CD4-positive, alpha-beta T cell treated with Interferon gamma for 1 hour (primary cell): ENCODE measurements at regions not wholly inside any gene's neighbourhood (a gene's known extent, or its start where the extent isn't known, plus 50 kb on each side); places are given as distances from the start of the nearest gene placed in this dataset.

Source experiments
- DNase-seq: peaks from one replicate; pipeline ENCODE4 v3.0.0-alpha.2; 2020

DNA sequence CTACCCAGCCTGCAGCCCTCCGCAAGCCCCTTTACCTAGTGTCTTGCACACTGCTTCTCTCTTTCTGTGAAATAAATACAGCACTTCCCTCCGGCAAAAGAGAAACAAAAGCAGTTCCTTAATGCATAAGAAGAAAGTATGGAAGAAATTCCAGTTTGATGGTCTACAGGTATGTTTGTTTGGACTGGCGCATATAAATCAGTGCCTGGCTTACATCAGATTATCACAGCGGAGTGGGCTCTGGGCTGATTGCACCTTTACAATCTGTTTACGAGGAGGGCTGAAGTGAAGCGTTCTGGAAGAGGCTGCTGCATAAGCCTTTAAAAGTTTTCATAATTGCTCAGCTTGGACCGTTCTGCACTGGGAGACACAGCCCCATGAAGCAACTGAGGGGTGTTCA lies 153.5 kb upstream of the FOXF1 start:
- no peak for DNase-seq

DNA sequence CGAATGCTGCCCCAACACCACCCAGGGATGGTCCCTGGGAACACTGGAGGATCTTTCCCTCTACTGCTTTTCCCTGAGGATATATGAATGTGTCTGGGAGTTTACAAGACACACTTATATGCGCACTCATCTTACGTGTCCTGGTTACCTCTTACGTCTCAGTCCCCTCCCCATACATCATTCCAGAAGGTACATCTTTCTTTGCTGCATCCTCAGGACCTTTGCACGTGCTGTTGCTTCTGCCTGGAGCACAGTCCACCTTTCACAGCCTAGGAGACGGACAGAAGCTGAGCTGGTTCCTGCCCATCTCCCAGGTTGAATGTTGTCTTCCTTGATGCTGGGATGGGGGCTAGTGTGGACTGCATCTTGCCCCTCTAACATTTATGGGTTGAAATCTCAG lies 153.0 kb upstream of the FOXF1 start:
- DNase-seq: no peak

DNA sequence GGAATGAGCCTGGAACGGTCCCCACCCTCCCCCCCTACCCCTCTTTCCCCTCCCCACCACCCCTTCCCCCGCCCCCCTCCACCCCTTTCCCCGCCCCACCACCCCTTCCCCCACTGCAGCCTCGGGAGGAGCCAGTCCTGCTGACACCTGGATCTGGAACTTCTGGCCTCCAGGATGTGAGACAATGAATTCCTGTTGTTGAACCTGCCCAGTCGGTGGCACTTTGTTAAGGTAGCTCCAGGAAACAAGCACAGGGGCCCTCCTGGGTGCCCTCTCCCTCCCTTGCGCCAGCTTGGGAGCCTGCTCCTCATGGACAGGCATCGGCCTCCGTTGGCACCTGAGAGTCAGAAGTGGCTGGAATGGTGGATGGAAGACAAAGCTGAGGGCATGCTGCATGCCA lies 152.4 kb upstream of the FOXF1 start:
- no peak for DNase-seq

DNA sequence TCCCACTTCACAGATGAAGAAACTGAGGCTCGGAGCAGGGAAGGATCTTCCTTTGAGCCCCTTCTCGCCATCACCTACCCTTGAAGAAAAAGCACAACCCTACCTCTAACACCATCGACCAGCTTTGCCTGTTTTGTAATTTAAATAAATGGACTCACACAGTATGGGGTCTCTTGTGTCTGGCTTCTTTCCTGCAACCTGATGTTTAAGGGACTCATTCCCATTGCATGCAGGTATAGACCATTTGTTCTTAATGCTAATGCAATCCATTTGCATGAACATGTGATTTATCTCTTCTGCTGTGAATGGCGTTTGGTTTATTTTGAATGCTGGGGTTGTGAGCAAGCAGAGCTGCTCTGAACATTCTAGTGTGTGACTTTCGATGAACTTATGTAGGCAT lies 150.8 kb upstream of the FOXF1 start:
- DNase-seq: no peak

DNA sequence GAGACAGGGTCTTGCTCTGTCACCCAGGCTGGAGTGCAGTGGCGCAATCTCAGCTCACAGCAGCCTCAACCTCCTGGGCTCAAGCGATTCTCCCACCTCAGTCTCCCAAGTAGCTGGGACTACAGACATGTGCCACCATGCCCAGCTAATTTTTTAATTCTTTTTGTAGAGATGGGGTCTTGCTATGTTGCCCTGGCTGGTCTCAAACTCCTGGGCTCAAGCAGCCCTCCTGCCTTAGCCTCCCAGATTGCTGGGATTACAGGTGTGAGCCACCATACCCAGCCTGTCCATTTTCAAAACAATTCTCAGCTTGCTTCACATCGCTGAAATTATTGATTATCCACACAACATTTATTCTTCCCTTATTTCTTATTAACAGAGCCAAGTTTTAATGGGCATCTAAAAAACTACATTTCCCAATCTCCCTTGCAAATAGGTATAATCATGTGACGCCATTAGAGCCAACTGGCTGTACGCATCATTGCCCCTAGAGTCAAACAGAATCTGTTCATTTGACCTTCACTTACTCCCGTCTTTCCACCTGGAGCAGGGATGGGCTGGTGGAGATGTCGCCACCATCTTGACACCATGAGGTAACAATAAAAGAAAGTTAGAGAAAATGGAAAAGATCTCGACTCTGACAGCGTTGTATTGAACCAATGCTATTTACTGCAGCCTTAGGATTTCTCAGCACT lies 148.0 kb upstream of the FOXF1 start:
- no peak for DNase-seq

DNA sequence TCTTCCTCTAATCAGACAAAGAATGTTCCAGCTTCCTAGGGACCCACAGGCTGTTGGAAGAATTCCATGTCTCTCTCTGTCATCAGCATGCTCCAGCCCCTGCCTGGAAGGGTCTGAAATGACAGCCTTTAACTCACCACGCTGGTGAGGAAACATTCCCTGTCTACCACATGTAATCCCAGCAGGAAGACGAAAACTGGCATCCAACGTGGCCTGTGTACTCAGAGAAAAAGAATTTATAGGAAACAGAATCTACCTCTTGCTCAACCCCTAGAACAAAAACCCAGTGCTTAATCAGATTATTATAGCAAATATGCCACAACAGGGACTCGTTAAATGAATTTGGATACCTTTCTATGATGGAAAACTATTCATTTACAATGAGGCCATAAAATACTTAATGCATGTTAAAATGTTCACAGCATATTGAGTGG lies 147.3 kb upstream of the FOXF1 start:
- DNase-seq: no peak

DNA sequence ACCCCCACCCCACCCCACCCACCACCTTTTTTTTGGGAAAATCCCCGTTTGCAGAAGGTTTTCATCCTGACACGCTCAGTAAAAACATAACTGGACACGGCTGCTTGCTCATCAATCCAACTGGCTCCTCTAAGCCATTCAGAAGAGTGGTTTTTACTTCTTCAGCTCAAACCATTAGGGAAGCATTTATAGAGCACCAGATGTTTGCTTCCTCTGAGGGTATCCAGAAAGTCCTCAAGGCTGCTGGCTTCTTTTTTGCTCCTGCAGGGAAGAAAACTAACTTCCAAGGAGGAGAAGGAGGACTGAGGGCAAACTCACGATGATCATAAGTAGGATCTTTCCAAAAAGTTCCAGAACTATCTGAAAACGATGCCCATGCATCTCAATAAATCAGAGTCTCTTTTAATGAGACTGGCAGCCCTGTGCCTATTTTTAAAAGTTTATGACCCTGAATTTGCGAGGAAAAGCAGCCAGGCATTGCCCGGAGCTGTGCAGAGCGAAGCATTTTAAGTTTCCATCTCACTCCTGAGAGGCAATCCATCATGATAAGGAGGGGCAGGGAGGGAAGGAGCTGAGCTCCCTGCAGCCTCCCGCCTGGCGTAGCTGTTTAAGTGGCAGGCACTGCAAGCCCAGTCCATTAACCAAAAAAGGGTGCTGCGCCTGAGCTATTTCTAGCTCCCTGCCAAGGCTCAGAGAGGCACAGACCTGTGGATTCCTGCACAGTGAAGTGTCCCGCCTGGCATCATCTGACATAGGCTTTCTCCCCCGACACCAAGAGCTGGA lies 146.3 kb upstream of the FOXF1 start:
- no peak for DNase-seq

DNA sequence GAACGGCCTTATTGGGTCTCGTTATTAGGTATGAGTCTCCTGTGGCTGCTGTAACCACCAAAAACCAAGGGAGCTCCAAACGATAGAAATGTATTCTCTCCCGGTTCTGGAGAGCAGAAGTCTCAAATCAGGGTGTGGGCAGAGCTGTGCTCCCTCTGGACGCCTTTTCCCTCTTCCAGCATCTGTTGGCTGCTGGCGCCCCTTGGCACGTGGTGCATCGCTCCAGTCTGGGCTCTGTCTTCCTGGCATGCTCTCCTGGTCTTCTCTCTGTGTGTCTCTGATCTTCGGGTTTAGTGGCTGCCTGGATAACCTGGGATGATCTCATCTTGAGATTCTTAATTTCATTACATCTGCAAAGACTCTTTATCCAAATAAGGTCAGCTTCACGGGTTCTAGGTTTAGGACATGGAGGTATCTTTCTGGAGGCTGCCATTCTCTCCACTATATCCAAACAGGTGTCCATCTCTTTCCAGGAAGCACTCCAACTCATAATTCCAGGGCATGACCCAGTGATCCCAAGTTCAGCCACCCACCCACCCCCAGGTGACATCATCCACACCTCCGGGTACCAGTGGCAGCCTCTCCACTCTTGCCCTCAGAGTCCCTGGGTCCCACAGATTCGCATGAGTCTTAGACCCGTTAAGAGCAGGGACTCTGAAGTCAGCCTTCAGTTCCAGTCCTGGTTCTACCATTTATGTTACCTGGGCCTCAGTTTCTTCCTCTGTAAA lies 145.5 kb upstream of the FOXF1 start:
- DNase-seq: no peak

DNA sequence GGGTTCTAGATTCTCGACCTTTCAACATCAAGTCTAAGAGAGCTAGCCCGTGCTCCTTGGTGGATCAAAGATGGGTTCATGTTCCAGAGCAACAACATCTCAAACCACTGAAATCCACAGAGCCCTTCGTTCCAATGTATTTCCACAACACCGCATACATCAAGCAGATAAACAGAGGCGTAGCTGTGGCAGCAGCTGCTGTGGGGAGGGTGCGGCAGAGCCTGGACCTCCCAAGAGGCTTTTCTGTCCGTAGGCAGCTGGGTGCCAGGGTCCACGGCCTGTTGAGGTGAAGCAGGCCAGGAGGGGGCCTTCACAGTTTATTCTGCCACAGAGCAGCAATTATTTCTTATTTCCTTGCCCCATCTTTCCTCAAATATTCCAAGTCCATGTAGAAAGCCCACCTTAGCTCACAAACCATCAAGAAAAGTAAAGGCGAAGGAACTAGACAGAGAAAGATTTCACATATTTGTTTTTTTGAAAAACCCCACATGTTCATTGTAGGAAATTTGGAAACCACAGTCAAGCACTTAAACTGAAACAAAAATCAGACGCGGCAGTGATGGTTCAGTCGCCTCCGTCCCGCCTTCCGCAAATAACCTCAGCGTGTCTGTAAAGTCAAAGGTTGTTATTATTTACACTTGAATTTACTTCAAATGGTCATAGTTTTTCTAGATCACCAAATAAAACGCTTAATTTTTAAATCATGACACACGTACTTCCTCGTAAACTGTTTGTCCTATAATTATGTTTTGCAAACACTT lies 144.6 kb upstream of the FOXF1 start:
- DNase-seq: no peak

DNA sequence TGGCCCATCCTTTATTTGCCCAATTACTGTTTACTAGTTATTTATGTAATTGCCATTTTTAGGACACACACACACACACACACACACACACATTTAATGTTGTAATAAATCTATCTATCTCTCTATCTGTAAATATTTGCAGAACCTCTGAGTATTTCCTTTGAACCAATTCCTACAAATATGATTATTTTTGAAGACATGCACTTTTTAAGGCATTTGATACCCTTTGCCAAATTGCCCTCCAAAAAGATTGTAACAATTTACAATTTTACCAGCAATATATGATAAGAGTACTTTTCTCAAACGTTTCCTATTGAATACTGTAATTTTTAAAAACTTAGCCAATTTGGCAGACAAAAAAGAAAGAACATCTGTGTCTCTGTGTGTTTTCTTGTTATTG lies 143.8 kb upstream of the FOXF1 start:
- DNase-seq: no peak

DNA sequence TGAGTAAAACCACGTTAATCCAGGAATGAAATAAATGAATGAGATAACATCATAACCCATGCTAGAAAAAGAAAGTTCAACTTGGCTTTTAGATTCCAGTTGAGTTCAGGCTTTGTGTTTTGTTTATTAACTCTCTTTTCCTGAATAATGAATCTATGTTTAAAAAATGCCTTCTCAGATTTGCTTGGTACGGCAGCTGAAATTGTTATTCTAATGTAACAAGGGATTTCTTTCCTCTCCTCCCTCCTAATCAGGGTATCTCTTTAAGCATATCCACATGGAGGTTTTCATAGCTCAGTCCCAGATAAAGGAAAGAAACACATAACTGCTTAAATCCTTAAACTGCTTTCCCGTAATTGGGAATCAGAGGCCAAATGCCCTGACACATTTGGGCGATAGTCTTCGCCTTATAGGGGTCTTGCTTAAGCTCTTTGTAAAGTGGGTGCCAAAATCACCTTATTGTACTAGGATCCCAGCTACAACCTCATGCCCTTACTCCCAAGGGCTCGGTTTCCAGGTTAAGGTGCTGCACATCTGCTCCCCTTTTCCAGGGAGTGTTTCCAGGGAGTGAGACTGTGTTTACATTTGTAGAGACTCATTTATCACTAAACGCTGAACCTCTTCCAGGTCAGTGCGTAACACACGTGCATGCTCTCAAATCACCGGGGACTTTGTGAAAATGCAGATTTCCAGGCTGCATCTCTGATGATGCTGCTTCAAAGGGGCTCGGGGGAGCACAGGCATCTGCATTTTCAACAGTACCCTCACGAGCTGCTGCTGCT lies 142.8 kb upstream of the FOXF1 start:
- no peak for DNase-seq

DNA sequence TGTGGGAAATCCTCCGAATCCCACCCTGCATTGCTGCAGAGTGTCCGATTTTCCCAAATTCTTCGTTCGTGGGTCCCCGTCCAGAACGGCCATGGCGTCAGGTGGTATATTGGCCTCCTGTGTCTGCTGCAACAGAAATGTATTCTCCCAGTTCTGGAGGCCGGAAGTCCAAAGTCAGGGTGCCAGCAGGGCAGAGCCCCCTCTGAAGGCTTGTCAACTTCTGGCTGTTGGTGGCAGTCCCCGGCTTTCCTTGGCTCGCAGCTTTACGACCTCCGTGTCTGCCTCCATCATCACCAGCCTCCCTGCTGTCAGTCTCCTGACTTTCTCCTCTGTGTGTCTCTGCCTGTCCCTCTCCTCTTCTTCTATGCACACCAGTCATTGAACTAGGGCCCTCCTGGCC lies 142.1 kb upstream of the FOXF1 start:
- DNase-seq: no peak

DNA sequence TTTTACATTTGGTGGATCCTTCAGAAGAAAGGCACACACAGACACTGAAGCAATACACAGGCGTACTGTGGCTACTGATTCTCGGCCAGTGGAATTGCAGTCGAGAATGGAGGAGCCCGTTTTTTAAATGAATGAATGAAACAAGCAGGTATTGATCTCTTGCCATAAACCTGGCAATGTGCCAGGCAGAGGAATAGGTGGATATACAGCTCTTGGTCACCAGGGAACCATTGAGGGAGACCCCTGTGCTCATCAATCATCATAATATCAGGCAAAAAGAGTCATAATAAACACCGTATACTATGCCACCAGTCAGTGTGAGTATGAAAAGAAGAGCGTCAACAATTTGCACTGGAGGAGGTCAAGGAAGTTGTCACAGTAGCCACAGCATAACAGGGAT lies 140.3 kb upstream of the FOXF1 start:
- DNase-seq: no peak

DNA sequence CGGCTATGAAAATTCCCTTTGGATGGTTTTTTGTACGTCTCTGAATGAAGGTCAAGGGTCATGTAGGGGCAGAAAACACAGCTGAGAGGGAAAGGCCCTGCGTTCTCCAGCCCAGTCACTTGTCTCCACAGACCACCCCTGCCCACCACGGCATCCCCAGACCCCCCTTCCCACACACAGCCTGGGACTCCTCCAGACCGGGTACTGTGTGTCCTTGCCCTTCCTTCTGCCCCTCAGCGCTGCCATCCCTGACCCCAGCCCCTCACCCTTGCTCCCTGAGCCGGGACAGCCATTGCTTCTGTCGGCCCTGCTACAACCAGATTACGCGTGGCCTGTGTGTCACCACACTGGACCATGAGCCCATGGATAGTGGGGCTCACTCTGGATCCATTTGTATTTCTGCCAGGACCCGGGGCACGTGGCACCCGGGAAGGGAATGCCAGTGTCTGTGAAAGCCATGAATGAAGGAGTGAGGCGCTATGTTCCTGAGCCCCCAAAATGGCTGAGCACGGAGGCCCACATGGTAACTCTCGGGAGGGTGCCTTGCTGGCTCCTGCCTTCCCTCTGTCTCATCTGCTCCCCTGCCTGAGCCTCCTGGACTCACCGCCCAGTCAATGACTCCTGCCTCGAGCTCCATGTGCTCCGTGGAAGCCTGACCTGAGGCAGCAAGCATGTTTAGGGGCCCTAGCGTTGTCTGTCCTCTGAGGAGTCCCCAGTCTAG lies 139.1 kb upstream of the FOXF1 start:
- no peak for DNase-seq

DNA sequence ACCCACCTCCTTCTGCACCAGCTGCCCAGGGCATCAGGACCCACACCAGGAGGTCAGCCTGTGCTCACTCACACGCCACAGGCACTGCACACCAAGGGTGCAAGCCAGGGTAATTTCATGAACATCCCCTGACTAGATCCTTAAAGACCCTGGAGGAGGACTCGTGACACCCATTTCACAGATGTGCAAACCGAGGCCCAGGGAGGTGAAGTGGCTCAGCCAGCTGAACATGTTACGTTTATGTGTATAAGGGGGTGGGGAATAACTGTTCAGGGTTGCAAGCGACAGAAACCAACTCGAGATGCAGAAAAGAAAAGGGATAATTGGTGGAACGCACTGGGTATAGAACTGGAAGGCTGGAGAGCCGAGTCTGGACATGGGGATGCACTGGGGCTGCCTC lies 138.1 kb upstream of the FOXF1 start:
- no peak for DNase-seq

DNA sequence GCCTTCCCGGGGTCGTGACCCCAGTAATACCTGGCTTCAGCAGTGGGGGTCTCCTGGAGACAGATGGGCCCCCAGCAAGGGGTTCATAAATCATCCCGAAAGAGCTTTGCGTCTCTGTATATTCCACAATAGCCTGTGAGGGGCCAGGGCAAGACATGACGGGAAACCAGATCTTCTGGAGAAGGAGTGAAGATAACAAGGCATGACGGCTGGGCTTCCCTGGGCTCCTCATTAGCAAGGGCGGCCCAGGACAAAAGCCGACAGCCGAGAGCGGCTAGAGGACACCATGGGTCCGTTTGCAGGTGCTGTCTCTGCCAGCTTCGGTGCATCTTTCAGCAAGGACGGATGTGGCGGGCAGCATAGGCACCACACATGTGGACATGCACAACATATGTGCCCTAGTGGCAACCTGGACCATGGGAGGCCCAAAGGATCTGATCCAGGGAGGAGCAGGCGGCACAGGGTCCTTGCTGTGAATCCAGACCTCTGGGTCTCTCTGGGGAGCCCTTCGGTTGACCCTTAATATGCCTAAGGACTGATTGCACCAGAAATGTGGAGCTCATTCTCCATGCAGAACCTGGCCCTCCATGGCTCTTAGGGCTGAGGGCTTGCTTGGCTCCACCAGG lies 136.9 kb upstream of the FOXF1 start:
- no peak for DNase-seq

DNA sequence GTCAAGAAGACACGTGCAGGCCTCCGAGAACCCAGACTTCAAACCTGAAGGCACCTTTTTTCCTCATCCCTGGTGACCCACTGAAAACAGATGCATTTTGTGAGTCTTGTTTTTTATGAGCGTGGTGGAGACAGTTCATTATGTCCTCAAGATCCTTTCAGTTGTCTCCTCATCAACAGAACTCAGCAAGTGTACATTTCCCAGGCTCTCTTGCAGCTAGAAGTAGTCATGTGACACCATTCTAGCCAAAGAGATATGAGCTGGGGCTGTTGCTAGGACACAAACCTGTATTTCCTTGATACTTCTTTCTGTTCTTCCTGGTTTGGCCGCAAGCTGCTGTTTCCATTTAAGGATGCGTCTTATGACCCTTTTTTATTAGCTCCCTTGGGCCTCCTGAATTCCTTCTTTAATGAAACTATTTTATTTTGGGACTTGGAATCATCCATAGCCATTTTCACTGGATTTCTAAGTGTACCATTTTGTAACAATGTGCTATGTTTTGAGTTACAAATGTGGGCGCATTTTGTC lies 135.7 kb upstream of the FOXF1 start:
- no peak for DNase-seq

DNA sequence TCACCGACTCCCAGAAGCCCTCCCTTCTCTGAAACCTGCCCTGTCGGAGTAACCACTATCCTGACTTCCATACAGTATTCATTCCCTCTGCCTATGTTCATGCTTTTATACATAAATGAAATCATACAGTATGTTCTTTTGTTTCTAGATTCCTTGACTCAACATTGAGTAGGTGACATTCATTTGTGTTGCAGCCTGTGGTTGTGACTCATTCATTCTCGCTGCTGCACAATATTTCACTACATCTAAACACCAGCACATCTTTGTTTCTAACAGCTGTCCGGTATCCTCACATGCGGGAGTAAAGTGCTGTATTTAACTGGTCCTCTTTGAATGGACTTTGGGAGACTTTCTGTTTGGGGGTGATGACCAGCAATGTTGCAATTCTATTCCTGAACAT lies 135.0 kb upstream of the FOXF1 start:
- DNase-seq: no peak

DNA sequence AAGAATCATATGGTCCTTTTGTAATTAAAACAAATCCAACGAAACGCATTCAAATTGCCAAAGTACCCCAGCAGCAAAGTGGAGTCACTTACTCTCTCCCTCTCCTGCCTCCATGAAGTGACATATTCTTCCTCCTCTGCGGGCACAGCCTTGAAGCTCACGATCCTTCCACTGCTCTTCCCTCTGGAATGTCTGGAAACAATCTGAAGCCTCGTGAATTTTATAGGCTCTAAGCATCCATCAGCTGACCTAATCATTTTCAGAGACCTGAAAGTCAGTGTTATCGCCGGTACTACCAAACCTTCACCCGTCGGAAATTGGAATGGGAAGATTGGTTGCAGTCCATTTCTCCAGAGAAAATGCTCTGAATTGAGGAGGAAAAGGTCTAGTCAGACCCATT lies 134.5 kb upstream of the FOXF1 start:
- no peak for DNase-seq

DNA sequence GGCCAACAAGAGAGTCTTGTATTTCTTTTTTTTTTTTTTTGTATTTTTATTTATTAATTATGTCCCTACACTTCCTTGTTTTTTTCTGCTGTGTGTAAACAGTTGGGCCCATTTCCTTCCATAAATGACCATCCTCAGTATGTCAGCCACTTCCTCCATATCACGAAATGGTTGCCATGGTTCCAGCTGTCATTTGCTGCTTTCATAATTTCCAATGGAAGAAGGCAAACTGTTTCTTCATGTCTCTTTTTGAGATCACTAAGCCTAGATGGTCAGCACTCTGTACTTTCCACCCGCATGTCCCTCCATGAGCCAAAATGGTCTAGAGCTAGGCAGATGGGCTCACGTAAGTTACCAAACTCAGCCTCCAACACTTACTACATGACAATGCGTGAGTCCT lies 133.5 kb upstream of the FOXF1 start:
- no peak for DNase-seq
